H1 (cell line): ENCODE measurements at regions not wholly inside any gene's neighbourhood (a gene's known extent, or its start where the extent isn't known, plus 50 kb on each side); places are given as distances from the start of the nearest gene placed in this dataset.

Source experiments
- BCL11A ChIP-seq, 2 experiments: IDR thresholded peaks; one replicate each; pipeline ENCODE4 v1.6.1; 2011; ENCODE audit warnings: low read depth in 2 of 2, low read length in 2 of 2, mild to moderate bottlenecking in 2 of 2
- CBX5 ChIP-seq: fragments of 300-800, 300-1000 bp; sonication (generic); IDR thresholded peaks from 2 replicates; pipeline ENCODE4 v1.7.1; 2016; ENCODE audit warnings: antibody characterized with exemption, low read length, low read depth
- CREB1 ChIP-seq: IDR thresholded peaks from 2 replicates; pipeline ENCODE4 v1.6.1; 2012; ENCODE audit warnings: inconsistent platforms
- EZH2 ChIP-seq: fragments of 200-600 bp; sonication (generic); IDR thresholded peaks from 2 replicates; pipeline ENCODE4 v1.7.1; 2012; ENCODE audit warnings: low read depth, mild to moderate bottlenecking, moderate library complexity, low read length, inconsistent platforms; ENCODE audit not compliant: severe bottlenecking
- JUN ChIP-seq: IDR thresholded peaks from 2 replicates; pipeline ENCODE4 v1.6.1; 2011; ENCODE audit warnings: low read depth, mild to moderate bottlenecking, improper control_type of control experiment, low read length
- KDM1A ChIP-seq: fragments of 200-600, 300-600 bp; sonication (generic); IDR thresholded peaks from 2 replicates; pipeline ENCODE4 v1.7.1; 2016; ENCODE audit warnings: mild to moderate bottlenecking, low read length, borderline replicate concordance
- POLR2AphosphoS5 ChIP-seq: IDR thresholded peaks from 2 replicates; pipeline ENCODE4 v1.6.1; 2011; ENCODE audit warnings: low read depth, low read length
- RNF2 ChIP-seq: fragments of 200-900, 300-1000 bp; sonication (generic); IDR thresholded peaks from 2 replicates; pipeline ENCODE4 v1.7.1; 2016; ENCODE audit warnings: borderline replicate concordance, low read depth, mild to moderate bottlenecking, antibody characterized with exemption, low read length; ENCODE audit not compliant: poor library complexity, severe bottlenecking; ENCODE audit errors: missing control alignments
- RXRA ChIP-seq: IDR thresholded peaks from 2 replicates; pipeline ENCODE4 v1.6.1; 2011; ENCODE audit warnings: low read depth, mild to moderate bottlenecking, low read length, moderate library complexity; ENCODE audit not compliant: insufficient read depth
- YY1 ChIP-seq: IDR thresholded peaks from 2 replicates; pipeline ENCODE4 v1.6.1; 2011; ENCODE audit warnings: low read depth, mild to moderate bottlenecking, low read length
- TF ChIP-seq, protein P1 (sequence below), 3 experiments: IDR thresholded peaks; 1 replicate in 2 of 3; 2 replicates in 1 of 3; pipeline versions ENCODE4 v1.5.1 to v1.6.1; 2011; ENCODE audit warnings: low read length in 3 of 3, mild to moderate bottlenecking in 3 of 3, inconsistent platforms in 2 of 3, low read depth in 1 of 3, moderate library complexity in 1 of 3; ENCODE audit not compliant: insufficient read depth in 1 of 3; ENCODE audit errors: control extremely low read depth in 1 of 3
- TF ChIP-seq, protein P2 (sequence below): IDR thresholded peaks from 2 replicates; pipeline ENCODE4 v1.6.1; 2012; ENCODE audit warnings: inconsistent platforms

DNA sequence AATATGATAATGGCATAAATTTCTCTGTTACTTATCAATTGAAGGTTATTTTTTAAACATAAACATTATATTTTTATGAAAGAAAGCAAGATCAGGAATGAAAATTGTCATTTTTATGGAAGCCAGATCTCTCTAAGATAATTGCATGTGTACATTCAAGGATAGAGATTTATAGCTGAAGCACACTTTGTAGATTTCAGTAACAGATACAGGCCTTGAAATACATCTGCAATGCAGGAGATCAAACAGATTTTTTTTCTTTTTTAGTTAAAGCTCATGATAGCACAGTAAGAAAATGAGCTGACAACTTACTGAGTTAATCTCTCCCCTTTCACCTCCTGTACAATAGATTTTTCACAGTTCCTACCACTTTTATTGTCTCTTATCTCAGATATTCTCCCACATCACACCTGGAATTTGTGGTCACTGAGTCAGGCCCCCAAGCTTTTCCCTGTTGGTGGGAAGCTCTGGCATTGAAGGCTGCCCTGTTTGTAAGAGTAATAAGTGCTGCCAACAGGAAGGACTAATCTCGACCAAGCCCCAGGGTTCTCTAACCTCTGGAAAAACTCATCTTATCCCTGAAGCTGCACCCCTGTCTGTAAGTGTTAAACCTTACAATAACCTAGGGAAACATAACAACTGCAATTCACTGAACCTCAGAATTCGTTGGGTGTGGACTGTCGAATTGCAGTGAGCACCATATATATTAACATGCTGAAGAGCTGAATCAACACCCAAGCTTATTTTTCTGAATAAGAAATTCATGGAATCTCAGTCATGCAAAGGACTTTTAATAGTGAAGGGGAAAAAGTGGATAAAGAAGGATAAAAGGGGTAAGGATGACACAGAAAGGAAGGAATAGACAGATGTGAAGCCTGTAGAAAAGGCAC is 599.0 kb downstream of the LMO4 start:
- TF ChIP-seq CREB1 (no peak), JUN (no peak), POLR2AphosphoS5 (no peak), BCL11A (IDR thresholded peaks at IDR 0.05; ENCODE audit: low read depth in 2 of 2, low read length in 2 of 2) (no peak), KDM1A (no peak), EZH2 (no peak), RNF2 (no peak), RXRA (no peak), YY1 (no peak), CBX5 (no peak)
- TF ChIP-seq, protein P1, sequence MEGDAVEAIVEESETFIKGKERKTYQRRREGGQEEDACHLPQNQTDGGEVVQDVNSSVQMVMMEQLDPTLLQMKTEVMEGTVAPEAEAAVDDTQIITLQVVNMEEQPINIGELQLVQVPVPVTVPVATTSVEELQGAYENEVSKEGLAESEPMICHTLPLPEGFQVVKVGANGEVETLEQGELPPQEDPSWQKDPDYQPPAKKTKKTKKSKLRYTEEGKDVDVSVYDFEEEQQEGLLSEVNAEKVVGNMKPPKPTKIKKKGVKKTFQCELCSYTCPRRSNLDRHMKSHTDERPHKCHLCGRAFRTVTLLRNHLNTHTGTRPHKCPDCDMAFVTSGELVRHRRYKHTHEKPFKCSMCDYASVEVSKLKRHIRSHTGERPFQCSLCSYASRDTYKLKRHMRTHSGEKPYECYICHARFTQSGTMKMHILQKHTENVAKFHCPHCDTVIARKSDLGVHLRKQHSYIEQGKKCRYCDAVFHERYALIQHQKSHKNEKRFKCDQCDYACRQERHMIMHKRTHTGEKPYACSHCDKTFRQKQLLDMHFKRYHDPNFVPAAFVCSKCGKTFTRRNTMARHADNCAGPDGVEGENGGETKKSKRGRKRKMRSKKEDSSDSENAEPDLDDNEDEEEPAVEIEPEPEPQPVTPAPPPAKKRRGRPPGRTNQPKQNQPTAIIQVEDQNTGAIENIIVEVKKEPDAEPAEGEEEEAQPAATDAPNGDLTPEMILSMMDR (IDR thresholded peaks at IDR 0.05; ENCODE audit: control extremely low read depth in 1 of 3, insufficient read depth in 1 of 3, low read depth in 1 of 3, low read length in 3 of 3) = no peak
- TF ChIP-seq, protein P2, sequence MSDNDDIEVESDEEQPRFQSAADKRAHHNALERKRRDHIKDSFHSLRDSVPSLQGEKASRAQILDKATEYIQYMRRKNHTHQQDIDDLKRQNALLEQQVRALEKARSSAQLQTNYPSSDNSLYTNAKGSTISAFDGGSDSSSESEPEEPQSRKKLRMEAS = no peak
